HG02870 (cell line): ENCODE measurements at regions not wholly inside any gene's neighbourhood (a gene's known extent, or its start where the extent isn't known, plus 50 kb on each side); places are given as distances from the start of the nearest gene placed in this dataset.

Experiments
- ATAC-seq: cut with Tn5 transposase; IDR thresholded peaks from one replicate; pipeline ENCODE4 v1.9.1; 2021; ENCODE audit warnings: mild to moderate bottlenecking, moderate library complexity; ENCODE audit not compliant: unreplicated experiment

DNA sequence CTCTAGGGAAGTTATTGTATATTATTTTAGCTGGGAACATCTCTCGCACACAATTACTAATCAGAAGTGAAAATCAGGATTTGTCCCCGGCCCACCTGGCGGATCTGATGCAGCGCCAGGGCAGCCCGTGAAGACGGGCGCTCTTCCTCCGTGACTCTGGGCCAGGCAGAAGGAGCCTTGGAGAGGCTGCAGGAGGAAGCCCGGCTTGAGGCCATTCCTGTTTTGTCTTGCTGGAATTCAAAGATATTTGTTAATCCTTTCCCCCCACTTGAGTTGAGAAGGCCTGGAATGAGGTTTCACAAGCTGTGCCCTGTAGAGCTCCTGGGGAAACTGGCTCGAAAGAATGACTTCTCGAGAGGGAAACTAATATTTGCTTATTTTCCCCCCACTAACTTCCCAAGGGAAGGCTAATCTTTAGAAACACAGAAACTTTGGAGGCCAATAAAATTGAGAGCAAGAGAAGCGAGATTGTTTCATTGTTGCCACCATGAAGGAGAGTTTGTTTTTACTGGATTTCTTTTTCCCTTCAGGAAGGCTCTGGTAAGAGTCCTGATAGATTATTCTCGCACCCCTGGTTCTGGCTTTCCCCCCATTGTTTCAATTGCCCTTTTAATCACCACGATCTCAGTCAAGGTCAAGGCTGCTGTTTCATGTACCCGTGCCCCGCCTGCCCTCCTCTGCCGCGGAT is 92.8 kb upstream of the SEPTIN5 start:
- no peak for ATAC-seq

DNA sequence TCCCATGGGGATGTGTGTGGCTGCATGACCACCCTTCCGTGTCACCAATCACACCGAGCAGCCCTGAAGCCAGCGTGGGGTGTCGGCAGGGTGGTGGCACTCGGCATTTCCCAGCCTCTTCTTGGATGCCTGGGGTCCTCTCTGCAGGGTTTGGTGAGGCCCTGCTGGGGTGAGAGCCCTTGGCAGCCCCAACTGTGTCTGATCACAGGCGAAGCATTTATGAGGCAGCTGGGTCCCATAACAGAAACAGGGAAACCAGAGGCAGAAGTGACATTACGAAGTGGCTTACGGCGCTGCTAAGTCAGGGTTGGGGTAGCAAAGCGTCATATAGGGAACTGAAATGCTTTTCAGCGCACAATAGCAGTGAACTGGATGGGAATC is 92.3 kb upstream of the SEPTIN5 start:
- ATAC-seq, result no peak

DNA sequence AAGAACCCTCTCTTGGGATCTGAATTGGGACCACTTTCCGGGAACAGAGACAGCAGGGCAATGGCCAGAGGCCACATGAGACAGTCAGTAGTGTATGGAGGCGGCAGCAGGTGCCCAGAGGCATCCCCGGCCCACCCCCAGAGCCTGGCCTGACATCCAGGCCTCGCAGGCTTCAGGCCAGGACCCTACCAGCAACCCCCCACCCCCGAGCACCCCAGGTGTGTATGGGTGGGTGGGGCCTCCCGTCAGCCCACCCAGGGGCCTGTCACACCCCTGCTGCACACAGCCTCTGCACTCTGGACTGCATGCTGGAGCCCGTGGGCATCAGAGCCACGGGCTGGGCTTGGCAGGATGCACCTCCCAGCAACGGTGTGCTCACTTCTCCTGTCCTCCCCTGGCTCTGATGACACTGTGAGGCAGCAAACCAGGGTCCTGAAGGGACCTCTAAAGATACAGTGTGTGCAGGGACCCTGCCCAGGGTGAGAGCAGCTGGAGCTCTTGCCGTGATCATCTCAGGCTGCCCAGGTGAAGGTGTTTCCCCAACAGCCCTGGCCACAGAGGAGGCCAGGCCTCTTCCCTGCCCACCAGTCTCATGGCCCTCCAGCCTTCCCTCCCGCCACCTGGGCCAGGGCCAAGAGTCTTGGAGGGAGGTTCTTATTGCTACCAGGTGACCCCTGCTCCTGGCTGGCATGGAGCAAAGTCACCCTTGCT is 88.8 kb upstream of the SEPTIN5 start:
- no peak for ATAC-seq

DNA sequence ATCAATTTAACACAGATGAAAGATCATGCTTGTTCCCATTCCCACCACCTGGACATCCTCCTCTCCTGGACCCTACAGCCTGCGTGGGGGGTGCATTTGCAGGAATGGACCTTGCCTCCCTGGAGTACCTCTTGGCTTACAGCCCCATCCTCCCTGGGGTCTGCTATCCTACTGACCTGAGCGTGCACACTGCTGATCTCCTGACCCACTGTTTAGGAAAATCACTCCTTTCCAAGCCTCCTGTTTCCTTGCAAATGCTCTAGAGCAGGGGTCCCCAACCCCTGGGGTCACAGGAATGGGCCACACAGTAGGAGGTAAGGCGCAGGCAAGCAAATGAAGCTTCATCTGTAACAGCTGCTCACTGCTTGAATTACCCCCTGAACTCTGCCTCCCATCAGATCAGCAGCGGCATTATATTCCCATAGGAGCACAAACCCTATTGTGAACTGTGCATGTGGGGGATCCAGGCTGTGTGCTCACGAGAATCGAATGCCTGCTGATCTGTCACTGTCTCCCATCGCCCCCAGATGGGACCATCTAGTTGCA is 88.2 kb upstream of the SEPTIN5 start:
- ATAC-seq, result no peak

DNA sequence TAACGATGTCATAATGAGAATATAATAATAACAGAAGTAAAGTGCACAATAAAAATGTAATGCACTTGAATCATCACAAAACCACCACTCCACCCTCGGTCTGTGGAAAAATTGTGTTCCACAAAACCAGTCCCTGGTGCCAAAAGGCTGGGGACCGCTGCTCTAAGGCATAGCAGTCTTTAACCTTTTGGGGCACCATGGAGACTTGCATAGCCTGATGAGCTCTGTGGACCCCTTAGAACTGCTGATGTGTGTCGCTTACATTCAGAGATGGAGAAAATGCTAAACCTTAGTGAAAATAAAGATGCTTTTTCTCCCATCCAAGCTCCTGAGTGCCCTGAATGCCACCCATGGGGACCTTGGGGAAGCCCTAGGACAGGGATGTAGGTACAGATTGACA is 87.6 kb upstream of the SEPTIN5 start:
- no peak for ATAC-seq

DNA sequence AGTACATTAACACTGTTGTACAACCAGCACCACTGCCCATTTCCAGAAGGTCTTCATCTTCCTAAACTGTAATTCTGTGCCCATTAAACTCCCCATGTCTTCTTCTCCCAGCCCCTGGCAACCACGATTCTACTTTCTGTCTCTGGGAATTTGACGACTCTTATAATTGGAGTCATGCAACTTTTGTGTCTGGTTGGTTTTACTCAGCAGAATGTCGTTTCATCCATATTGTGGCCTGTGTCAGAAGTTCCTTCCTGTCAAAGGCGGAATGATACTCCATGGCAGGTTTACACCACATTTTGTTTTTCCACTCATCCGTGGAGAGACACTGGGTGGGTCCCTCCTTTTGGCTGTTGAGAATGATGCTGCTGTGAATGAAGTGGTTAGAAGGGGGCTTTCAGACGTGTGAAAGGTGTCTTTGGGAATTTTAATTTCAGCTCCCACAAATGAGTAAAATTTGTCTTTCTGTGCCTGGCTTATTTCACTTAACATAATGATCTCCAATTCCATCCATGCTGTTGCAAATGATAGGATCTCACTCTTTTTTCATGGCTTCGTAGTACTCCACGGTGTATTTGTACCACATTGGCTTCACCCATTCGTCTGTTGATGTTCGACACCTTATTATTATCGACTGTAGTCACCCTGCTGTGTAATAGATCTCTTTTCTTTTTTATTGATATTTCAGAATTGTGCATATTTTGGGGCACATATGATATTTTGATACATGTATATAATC is 86.1 kb upstream of the SEPTIN5 start:
- no peak for ATAC-seq

DNA sequence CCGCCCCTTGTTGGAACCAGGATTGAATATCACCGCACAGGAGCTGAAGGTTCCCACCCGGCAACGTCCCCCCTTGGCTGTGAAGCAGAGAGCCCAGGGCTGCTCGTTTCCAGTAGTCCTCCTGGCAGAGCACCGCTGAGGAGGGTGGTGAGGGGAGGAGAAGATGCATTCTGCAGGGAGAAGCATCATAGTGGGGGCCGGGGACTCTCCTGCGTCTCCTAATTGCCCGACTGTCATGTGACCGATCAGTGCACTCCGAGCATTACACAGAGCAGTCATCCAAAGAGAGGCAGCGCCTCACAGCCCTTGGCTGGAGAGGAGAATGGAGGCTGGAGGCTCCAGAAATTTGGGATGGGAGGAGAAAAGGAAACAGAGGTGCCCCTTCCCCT is 85.0 kb upstream of the SEPTIN5 start:
- no peak for ATAC-seq

DNA sequence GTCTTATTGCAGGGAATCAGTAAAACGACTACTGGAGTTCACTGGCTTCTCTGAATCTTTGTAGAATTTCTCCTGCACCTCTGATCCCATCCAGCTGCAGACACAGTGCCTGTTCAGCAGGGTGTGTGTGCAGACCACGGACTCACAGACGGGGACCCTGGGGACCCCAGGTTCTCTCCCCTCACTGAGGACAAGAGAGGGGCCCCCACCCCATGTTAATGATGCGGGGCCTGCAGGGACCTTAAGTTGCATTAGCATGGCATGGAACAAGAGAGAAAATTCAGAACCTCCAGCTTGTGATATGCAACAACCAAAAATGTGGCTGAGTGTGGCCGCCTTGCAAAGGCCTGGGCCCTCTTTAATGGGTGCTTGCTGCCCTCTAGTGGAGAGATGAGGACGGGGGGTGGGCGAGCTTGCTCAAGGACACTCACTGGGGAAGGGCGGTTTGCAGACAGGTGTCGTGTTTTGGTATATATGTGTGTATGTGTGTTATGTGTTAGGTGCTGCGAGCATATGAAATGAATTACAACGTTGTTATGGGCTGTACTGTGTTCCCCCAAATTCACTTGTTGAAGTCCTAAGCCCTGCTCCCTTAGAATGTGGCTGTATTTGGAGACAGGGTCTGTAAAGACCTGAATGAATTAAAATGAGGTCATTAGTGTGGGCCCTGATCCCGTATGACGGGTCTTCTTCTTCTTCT is 84.4 kb upstream of the SEPTIN5 start:
- no peak for ATAC-seq

DNA sequence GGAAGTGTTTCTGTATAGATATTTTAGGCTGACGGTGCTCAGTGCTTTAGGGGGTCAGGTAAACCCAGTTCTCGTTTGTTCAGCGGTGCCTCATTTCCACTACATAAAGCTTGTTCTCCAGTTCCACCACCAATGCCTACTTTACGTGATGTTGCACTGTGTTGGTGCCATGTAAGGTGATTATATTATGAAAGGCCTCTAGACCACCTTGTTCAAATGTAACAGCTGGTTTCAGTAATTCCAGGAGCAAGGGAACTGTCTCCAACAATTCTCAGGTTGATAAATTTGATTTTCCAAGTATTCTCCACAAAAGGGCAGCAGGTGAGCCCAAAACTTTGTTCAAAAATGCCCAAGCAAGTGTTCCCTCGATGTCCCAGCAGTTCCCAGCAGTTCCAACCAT is 83.7 kb upstream of the SEPTIN5 start:
- no peak for ATAC-seq

DNA sequence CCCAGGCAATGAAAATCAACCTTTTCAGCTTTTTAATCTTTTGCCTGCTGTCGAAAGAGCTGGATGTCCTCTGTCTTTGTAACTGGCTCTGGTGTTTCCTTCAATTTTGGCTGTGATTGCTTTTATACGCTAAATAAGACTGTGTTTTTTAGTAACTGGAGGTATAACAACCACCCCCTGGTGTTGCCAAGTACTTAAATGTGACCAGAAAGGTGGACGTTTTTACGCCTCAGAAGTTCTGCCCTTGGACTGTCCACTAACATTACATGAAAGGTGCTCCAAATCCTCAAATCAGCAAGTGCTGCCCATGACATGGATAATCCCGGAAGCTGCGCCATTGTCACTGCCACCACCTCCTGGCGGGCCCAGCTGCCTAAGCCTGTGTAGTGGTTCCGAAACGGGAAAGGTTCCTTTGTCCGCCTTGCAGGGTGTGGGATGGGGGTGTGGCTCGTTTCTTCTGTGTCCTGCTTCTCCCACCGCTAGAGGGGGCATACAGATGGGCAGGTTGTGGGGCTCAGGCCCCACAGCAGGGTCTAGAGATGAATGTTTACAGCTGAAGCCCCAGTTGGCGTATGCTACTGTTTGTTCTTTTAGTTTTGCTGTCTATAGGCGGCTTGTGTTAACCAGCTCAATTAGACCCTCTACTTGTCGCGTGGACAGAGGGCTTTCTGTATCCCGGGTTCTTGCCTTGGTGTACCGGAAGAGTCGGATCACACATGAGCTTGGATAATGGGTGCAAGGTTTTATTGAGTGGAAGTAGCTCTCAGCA is 82.2 kb upstream of the SEPTIN5 start:
- ATAC-seq, result no peak

DNA sequence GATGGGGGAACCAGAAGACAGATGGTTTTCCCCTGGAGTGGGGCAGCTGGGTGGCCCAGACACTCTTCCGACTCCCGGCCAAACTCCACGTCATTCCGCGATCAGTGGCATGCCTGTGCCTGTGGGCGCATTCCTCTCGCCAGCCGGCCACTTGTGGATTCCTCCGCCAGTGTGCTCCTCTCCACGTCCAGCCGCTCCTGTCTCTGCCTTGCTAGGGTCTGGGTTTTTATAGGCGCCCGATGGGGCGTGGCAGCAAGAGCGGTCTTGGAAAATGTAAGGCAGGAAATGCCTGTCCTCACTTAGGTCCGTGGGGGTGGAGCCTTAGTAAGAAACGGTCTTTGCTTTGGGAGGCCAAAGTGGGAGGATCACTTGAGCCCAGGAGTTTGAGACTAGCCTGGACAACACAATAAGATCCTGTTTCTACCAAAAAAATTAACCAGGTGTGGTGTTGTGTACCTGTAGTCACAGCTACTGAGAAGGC is 81.6 kb upstream of the SEPTIN5 start:
- ATAC-seq, result no peak

DNA sequence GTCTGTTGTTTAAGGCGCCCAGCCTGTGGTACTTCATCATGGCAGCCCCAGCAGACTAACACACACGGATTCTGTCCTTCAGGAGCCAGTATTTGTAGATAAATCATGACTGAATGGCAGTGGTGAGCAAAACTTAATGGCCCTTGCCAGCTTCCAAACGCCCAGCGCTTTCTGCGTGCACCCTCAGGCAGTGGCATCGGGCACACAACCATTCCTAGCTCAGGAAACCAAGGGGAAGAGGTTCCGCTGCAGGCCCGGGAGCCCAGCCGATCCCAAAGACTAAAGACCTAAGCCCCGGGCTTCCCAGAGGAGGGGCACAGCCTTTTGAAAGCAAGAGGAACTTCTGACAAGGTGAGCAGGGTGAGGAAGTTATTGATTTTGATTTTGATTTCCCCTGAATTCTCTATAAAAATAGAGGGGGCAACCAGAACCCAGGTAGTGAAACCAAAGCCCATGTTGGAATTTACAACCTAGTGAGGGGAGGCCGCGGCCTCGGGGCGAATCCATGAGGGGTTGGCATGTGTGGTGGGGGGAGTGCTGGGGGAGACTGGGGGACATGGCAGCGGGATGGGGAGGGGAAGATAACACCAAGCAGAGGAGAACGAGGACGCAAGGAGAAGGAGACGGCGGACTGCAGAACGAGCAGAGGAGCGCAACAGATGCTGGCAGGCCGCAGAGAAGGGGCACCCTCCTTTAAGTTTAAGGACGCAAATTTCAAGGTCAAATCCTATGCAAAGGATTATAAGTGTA is 79.9 kb upstream of the SEPTIN5 start:
- no peak for ATAC-seq

DNA sequence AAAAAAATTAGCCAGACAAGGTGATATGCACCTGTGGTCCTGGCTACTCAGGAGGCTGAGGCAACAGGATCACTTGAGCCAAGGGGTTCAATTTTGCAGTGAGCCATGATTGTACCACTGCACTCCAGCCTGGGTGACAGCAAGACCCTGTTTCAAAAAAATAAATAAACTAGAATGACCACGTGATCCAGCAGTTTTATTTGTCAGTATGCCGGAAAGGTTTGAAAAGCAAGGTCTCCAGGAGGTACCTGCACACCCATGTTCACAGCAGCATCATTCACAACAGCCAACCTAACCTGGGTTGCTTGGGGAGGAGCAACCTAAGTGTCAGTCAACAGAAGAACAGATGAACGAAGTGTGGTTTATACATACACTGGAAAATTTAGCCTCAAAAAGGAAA is 78.7 kb upstream of the SEPTIN5 start:
- no peak for ATAC-seq

DNA sequence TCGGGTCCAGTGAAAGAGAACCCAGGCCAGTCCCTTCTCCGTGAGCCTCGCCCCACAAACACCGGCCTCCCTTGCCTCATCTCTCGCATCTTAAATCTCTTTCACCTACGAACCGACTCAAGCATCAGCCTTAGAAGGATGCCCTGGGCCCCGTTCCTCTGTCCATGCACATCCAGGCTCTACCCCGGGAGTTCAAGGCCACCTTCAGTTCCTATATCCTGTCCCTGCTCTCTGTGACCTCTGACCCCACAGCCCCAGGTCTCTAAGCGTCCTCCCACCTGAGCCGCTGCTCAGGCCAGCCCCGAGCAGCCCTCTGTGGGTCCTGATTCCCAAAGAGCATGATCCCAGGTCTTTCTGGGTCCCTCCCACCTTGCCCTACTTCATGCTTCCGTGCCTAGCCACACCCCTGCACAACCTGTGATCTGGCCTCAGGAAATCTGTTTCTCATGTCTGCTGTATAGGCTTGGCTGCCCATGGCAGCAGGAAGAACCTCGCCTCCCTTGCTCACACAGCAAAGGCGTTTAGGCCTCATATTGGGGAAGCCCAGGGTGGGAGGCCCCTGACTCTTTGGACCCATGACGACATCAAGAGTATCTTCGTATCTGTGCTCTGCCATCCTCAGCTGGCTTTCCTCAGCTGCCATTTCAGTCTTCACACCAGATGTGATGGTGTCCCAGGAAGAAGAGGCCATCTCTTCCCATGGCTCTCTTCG is 77.5 kb upstream of the SEPTIN5 start:
- no peak for ATAC-seq

DNA sequence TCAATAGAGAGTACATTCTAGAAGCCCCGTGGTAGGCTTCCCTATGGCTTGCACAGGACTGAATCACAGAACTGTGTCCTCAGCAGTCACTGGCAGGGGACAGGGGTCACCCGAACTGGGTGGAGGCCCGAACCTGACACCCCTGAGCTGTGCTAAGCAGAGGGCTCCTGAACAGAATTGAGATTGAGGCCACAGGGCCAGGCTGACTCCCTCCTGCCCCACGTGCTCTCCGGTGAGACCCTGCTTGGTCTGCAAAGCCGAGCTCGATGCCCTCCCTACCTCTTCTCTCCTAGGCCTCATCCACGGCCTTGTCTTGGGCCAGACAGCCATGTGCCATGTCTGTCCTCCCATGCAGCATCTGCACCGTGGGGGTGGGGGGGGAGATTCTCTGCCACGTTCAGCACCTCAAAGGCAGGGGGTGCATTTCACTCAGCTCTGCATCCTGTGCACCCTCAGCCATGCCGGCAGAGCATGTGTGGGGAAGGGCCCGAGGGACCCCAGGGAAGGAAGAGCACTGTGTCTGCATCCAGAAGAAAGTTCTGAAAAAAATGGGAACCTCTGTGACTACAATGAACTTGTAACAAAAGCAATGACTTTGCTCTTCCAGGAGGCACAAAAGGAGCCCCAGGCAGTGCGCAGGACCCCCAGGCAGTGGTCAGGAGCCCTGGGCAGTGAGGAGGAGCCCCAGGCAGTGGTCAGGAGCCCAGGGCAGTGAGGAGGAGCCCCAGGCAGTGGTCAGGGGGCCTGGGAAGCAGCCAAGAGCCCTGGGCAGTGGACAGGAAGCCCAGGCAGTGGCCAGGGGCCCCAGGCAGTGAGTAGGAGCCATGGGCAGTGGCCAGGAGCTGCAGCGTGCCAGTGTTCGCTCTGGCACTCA is 76.7 kb upstream of the SEPTIN5 start:
- ATAC-seq, result no peak

DNA sequence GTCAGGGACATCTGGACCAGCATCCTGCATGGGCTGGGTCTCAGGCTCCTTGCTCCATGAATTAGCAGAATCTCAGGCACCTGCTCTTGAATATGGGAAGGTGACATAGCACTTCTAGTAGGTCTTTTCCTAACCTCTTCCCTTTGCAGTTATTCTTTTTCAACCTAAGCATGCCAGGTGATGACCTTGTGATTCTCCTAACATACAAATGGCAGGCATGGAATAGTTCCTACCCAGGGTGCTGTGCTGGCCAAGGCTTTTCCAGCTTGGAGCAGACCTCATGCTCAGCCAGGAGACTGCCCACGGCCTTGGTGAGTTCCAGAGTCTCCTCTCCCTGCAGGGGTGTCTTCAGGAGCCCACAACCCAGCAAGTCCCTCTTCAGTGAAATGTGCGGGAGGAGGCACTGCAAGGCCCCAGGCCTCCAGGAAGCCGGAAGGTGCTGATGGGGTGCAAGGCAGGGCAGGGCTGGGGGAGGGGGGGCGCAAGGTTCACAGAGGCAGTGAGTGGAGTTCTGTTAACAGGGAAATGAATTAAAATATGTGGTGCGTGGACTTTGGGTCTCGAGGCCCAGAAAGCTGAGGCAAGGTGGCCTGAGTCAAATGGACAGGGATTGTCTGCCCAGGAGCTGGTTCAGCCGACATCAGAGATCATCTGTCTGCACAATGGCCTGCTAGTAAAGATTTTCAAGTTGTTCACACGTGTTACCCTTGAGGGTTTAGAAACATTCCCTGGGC is 75.9 kb upstream of the SEPTIN5 start:
- ATAC-seq, result no peak

DNA sequence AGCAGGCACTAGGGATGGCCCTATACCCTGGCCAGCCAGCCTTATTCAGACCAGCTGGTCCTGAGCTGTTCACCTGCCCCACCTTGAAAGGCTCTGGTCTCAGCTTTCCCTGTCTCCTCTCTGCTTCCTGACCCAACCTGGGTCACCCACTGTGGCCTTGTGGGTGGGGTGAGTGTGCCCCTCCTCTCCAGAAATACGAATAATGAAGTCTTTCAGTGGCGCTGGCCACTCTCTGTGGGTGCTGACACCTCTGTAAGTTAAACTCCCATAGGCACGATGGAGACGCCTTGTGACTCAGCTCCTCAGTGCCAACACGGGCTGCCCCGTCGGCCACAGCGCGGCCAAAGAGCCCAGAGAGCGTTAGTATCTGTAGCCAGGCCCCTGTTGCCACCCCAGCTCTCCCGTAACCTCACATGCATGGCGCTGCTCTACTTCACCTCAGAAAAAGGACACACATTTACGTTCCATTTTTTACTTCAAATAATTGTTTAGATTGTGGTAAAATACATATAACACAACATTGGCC is 74.6 kb upstream of the SEPTIN5 start:
- ATAC-seq, result no peak
